ENCODE measurements at regions not wholly inside any gene's neighbourhood (a gene's known extent, or its start where the extent isn't known, plus 50 kb on each side); places are given as distances from the start of the nearest gene placed in this dataset.

- no peak overlapping the region for H3K4me3 ChIP-seq (ENCODE audit: low read depth, low read length)
- TF ChIP-seq CTCF (IDR thresholded peaks at IDR 0.05; ENCODE audit: insufficient read depth, low read length): no peak
- DNase-seq (ENCODE audit: low read depth): no peak
Measured at GRCh38 chr3:28068342-28068741, 173.1 kb upstream of the CMC1 start.

- DNase-seq (ENCODE audit: low read depth): no peak
- TF ChIP-seq CTCF (IDR thresholded peaks at IDR 0.05; ENCODE audit: insufficient read depth, low read length): no peak
- no peak overlapping the region for H3K4me3 ChIP-seq (ENCODE audit: low read depth, low read length)
Measured at GRCh38 chr3:28069438-28069837, 172.0 kb upstream of the CMC1 start.

GRCh38 chr3:28076246-28076645 is 165.2 kb upstream of the CMC1 start:
- no peak overlapping the region for H3K4me3 ChIP-seq (ENCODE audit: low read depth, low read length)
- TF ChIP-seq CTCF (IDR thresholded peaks at IDR 0.05; ENCODE audit: insufficient read depth, low read length): no peak
- no peak for DNase-seq (ENCODE audit: low read depth)

- TF ChIP-seq CTCF (IDR thresholded peaks at IDR 0.05; ENCODE audit: insufficient read depth, low read length): peak; percentile 46
- H3K4me3 ChIP-seq (ENCODE audit: low read depth, low read length): no peak overlapping the region
- peak; percentile 66 for DNase-seq (ENCODE audit: low read depth)
Measured at GRCh38 chr3:28077572-28077971, 163.8 kb upstream of the CMC1 start.

- no peak overlapping the region for H3K4me3 ChIP-seq (ENCODE audit: low read depth, low read length)
- DNase-seq (ENCODE audit: low read depth): no peak
- TF ChIP-seq CTCF (IDR thresholded peaks at IDR 0.05; ENCODE audit: insufficient read depth, low read length): no peak
Measured at GRCh38 chr3:28078536-28078935, 162.9 kb upstream of the CMC1 start.

- DNase-seq (ENCODE audit: low read depth): no peak
- TF ChIP-seq CTCF (IDR thresholded peaks at IDR 0.05; ENCODE audit: insufficient read depth, low read length): no peak
- H3K4me3 ChIP-seq (ENCODE audit: low read depth, low read length): no peak overlapping the region
Measured at GRCh38 chr3:28080716-28081115, 160.7 kb upstream of the CMC1 start.

- no peak overlapping the region for H3K4me3 ChIP-seq (ENCODE audit: low read depth, low read length)
- DNase-seq (ENCODE audit: low read depth): no peak
- TF ChIP-seq CTCF (IDR thresholded peaks at IDR 0.05; ENCODE audit: insufficient read depth, low read length): no peak
Measured at GRCh38 chr3:28081533-28081947, 159.9 kb upstream of the CMC1 start.
